ENCODE measurements at regions not wholly inside any gene's neighbourhood (a gene's known extent, or its start where the extent isn't known, plus 50 kb on each side); places are given as distances from the start of the nearest gene placed in this dataset.

GRCh38 chr16:65263896-65264295 lies 142.0 kb upstream of the CDH11 start:
- H3K79me1 ChIP-seq (ENCODE audit: low read depth, low read length) = no peaks in the 10 kb centered on the region
- no peak overlapping the region for H2BK12ac ChIP-seq (ENCODE audit: low read depth, low read length)
- no peak overlapping the region for H3K9ac ChIP-seq (replicated peaks in 1 of 4; ENCODE audit: extremely low read depth in 1 of 4, low read depth in 3 of 4, low read length in 3 of 4)
- no peak overlapping the region for H2BK15ac ChIP-seq (ENCODE audit: low read length)
- POLR2A ChIA-PET (ENCODE audit: partially characterized antibody) = no interaction called here
- no peak overlapping the region for H3K4ac ChIP-seq (replicated peaks; ENCODE audit: insufficient read length, low read depth, low read length)
- no peak overlapping the region for H4K91ac ChIP-seq (replicated peaks; ENCODE audit: insufficient read length, low read length)
- H3K4me1 ChIP-seq (replicated peaks in 1 of 4; ENCODE audit: control insufficient read depth in 3 of 4, insufficient read depth in 4 of 4, low read length in 3 of 4) = no peaks in the 10 kb centered on the region
- no peak overlapping the region for H3K4me2 ChIP-seq (ENCODE audit: insufficient read depth in 1 of 2, low read depth in 2 of 2, low read length in 2 of 2)
- H3K4me3 ChIP-seq (ENCODE audit: extremely low read depth in 1 of 4, insufficient read depth in 2 of 4, low read depth in 3 of 4, low read length in 4 of 4) = no peak overlapping the region
- 86% methylated on average over 1 of the region's 1 CpG; no CpG with 5 or more reads in 1 of the 2 experiments for WGBS, 2 experiments (ENCODE audit: extremely low coverage in 1 of 2, insufficient coverage in 1 of 2, insufficient read length in 1 of 2, insufficient replicate concordance in 2 of 2, low coverage in 1 of 2, low lambda C conversion rate in 2 of 2, missing lambda C conversion rate in 1 of 2)
- H2AFZ ChIP-seq (ENCODE audit: low read length) = no peak overlapping the region
- H3K79me2 ChIP-seq (ENCODE audit: control insufficient read depth in 1 of 2, insufficient read depth in 2 of 2, low read length in 2 of 2) = no peaks in the 10 kb centered on the region
- no peak overlapping the region for H3K18ac ChIP-seq (ENCODE audit: extremely low read depth, low read length)
- no peak overlapping the region for H3K56ac ChIP-seq (replicated peaks; ENCODE audit: insufficient read length, low read depth, low read length)
- no peak overlapping the region for H2AK5ac ChIP-seq (ENCODE audit: low read depth, low read length)
- DNase-seq (ENCODE audit: low read depth in 1 of 2, low spot score in 2 of 2) (no peak), FAIRE-seq (no peak)
- no peaks in the 10 kb centered on the region for H3K36me3 ChIP-seq (ENCODE audit: control insufficient read depth in 2 of 4, insufficient read depth in 4 of 4, low read length in 3 of 4)
- H2BK20ac ChIP-seq (ENCODE audit: low read length) = no peak overlapping the region
- no peaks in the 10 kb centered on the region for H3K23me2 ChIP-seq (ENCODE audit: low read depth, low read length)
- no peak overlapping the region for H2BK5ac ChIP-seq (ENCODE audit: low read depth, low read length)
- CTCF ChIA-PET (ENCODE audit: partially characterized antibody) = interaction anchor here (1.8 kb wide), 1 partner anchor 15 kb away, joined by 9 read pairs; no protein-coding TSS in a partner anchor
- H4K8ac ChIP-seq (ENCODE audit: extremely low read depth, insufficient read depth, low read length) = no peak overlapping the region
- no peak overlapping the region for H3K23ac ChIP-seq (ENCODE audit: insufficient read length)
- H2BK120ac ChIP-seq (replicated peaks; ENCODE audit: low read depth, low read length) = no peak overlapping the region
- no peaks in the 10 kb centered on the region; a peak in 1 of 7 replicates for H3K27me3 ChIP-seq (replicated peaks in 1 of 4; ENCODE audit: control insufficient read depth in 3 of 4, extremely low read depth in 1 of 4, insufficient read depth in 3 of 4, low read length in 3 of 4)
- H3K14ac ChIP-seq (ENCODE audit: insufficient read length) = no peak overlapping the region
- no peaks in the 10 kb centered on the region for H4K20me1 ChIP-seq (replicated peaks in 1 of 2; ENCODE audit: control insufficient read depth in 1 of 2, insufficient read depth in 2 of 2, low read length in 2 of 2)
- peaks cover 3 to 4% of the 10 kb centered on the region in 2 experiments; a peak in 2 of 4 replicates for H3K9me3 ChIP-seq (ENCODE audit: insufficient read depth in 2 of 2, low read depth in 1 of 2, low read length in 1 of 2)
- H3K27ac ChIP-seq (ENCODE audit: low read depth, low read length) = no peak overlapping the region
- H4K5ac ChIP-seq (ENCODE audit: insufficient read length, low read depth, low read length) = no peak overlapping the region
- TF ChIP-seq SUZ12 (IDR thresholded peaks at IDR 0.05; ENCODE audit: low read length) (no peak), SP2 (IDR thresholded peaks at IDR 0.05; ENCODE audit: low read length) (no peak), RBBP5 (IDR thresholded peaks at IDR 0.05; ENCODE audit: borderline replicate concordance, low read depth, low read length) (no peak), CHD1 (IDR thresholded peaks at IDR 0.05; ENCODE audit: low read depth, low read length) (no peak)

All from H1 (cell line).